MM.1S (cell line): ENCODE measurements at regions not wholly inside any gene's neighbourhood (a gene's known extent, or its start where the extent isn't known, plus 50 kb on each side); places are given as distances from the start of the nearest gene placed in this dataset.

Source experiments
- DNase-seq: peaks from one replicate; pipeline ENCODE4 v3.0.0-alpha.2; 2015
- H2AFZ ChIP-seq: fragments of 300-600 bp; sonication (generic); 2 replicates; pipeline ENCODE4 v1.6.0; 2016; ENCODE audit warnings: antibody characterized with exemption, low read length
- H3F3A ChIP-seq: fragments of 300-600 bp; sonication (generic); 2 replicates; pipeline ENCODE4 v1.6.1; 2016; ENCODE audit warnings: mild to moderate bottlenecking, antibody characterized with exemption, low read length, moderate library complexity, mixed read lengths; ENCODE audit not compliant: insufficient read depth
- H3K27ac ChIP-seq: fragments of 300-600 bp; sonication (generic); 2 replicates; pipeline ENCODE4 v1.5.1; 2016; ENCODE audit warnings: mild to moderate bottlenecking, low read length
- H3K27me3 ChIP-seq: fragments of 300-600 bp; sonication (generic); replicated peaks from 2 replicates; pipeline ENCODE4 v1.6.0; 2016; ENCODE audit warnings: low read length; ENCODE audit not compliant: insufficient read depth
- H3K36me3 ChIP-seq: fragments of 300-600 bp; sonication (generic); replicated peaks from 2 replicates; pipeline ENCODE4 v1.6.1; 2016; ENCODE audit warnings: mild to moderate bottlenecking, low read length, mixed read lengths; ENCODE audit not compliant: insufficient read depth
- H3K4me1 ChIP-seq: fragments of 300-600 bp; sonication (generic); 2 replicates; pipeline ENCODE4 v1.6.1; 2016; ENCODE audit warnings: low read length, mixed read lengths
- H3K4me2 ChIP-seq: fragments of 300-600 bp; sonication (generic); 2 replicates; pipeline ENCODE4 v1.6.0; 2016; ENCODE audit warnings: low read depth, low read length
- H3K4me3 ChIP-seq: fragments of 300-600 bp; sonication (generic); 2 replicates; pipeline ENCODE4 v1.5.1; 2016; ENCODE audit warnings: low read length, mixed read lengths
- H3K79me2 ChIP-seq: fragments of 300-600 bp; sonication (generic); 2 replicates; pipeline ENCODE4 v1.6.1; 2016; ENCODE audit warnings: mixed run types, low read length, mixed read lengths
- H3K9ac ChIP-seq: fragments of 300-600 bp; sonication (generic); 2 replicates; pipeline ENCODE4 v1.6.1; 2016; ENCODE audit warnings: low read length, mixed read lengths
- H3K9me2 ChIP-seq: fragments of 300-600 bp; sonication (generic); replicated peaks from 2 replicates; pipeline ENCODE4 v1.6.1; 2016; ENCODE audit warnings: mild to moderate bottlenecking, low read length, mixed read lengths; ENCODE audit not compliant: insufficient read depth
- H3K9me3 ChIP-seq: fragments of 300-600 bp; sonication (generic); replicated peaks from 2 replicates; pipeline ENCODE4 v1.6.1; 2016; ENCODE audit warnings: mild to moderate bottlenecking, low read length, mixed read lengths; ENCODE audit not compliant: insufficient read depth
- H4K20me1 ChIP-seq: fragments of 300-600 bp; sonication (generic); 2 replicates; pipeline ENCODE4 v1.6.1; 2016; ENCODE audit warnings: mild to moderate bottlenecking, low read length, moderate library complexity, mixed read lengths; ENCODE audit not compliant: insufficient read depth
- EZH2 ChIP-seq: fragments of 300-600 bp; sonication (generic); optimal IDR thresholded peaks from 2 replicates; pipeline ENCODE3; 2017; ENCODE audit warnings: low read depth, mild to moderate bottlenecking, antibody characterized with exemption, low read length, mixed read lengths
- EZH2phosphoT487 ChIP-seq: fragments of 300-600 bp; sonication (generic); IDR thresholded peaks from 2 replicates; pipeline ENCODE4 v1.6.1; 2018; ENCODE audit warnings: antibody characterized with exemption, low read length
- TF ChIP-seq, protein P1 (sequence below): fragments of 300-600 bp; sonication (generic); IDR thresholded peaks from 2 replicates; pipeline ENCODE4 v1.5.1; 2016; ENCODE audit warnings: antibody characterized with exemption, low read length, mixed read lengths

DNA sequence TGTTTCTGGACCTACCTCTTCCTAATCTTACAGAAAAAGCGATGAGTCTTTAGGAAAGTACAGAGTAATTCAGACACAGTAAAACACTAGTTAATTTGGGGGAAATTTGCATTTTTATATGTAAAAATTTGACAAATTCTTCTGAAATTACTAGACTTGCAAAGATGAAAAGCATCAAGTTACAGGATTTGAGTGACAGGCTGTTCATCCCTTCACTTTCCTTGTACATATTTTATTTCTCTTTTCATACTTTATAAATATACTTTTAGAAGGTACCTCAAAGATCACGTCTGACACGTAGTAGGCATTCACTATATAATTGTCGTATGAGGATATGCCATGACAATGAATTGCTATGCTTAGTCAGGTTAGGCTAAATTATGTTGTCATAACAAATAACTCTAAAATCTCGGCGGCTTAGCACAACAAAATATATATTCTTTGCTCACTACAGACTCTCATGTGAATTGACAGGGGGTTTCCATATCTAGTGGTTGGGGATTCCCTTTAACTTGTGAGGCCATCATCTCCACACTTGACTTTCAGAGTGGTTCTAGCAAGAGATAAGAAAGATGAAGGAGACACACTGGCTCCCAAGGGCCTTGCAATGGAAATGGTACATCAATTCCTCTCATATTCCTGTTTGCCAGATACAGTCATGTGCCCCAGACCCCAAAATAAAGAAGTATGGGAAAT lies 154.1 kb upstream of the TUT7 start:
- Histone ChIP-seq H2AFZ (no peak overlapping the region), H3K36me3 (no peaks in the 10 kb centered on the region), H3K4me3 (no peak overlapping the region), H3K9me3 (no peaks in the 10 kb centered on the region), H3K9me2 (no peaks in the 10 kb centered on the region), H3K27ac (no peak overlapping the region), H4K20me1 (no peaks in the 10 kb centered on the region), H3K27me3 (no peaks in the 10 kb centered on the region), H3K4me2 (no peak overlapping the region), H3K79me2 (no peaks in the 10 kb centered on the region), H3F3A (no peaks in the 10 kb centered on the region), H3K4me1 (no peaks in the 10 kb centered on the region), H3K9ac (no peak overlapping the region)
- no peak for TF ChIP-seq EZH2
- TF ChIP-seq, protein P1, sequence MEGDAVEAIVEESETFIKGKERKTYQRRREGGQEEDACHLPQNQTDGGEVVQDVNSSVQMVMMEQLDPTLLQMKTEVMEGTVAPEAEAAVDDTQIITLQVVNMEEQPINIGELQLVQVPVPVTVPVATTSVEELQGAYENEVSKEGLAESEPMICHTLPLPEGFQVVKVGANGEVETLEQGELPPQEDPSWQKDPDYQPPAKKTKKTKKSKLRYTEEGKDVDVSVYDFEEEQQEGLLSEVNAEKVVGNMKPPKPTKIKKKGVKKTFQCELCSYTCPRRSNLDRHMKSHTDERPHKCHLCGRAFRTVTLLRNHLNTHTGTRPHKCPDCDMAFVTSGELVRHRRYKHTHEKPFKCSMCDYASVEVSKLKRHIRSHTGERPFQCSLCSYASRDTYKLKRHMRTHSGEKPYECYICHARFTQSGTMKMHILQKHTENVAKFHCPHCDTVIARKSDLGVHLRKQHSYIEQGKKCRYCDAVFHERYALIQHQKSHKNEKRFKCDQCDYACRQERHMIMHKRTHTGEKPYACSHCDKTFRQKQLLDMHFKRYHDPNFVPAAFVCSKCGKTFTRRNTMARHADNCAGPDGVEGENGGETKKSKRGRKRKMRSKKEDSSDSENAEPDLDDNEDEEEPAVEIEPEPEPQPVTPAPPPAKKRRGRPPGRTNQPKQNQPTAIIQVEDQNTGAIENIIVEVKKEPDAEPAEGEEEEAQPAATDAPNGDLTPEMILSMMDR = no peak
- no peak for TF ChIP-seq EZH2phosphoT487
- no peak for DNase-seq

DNA sequence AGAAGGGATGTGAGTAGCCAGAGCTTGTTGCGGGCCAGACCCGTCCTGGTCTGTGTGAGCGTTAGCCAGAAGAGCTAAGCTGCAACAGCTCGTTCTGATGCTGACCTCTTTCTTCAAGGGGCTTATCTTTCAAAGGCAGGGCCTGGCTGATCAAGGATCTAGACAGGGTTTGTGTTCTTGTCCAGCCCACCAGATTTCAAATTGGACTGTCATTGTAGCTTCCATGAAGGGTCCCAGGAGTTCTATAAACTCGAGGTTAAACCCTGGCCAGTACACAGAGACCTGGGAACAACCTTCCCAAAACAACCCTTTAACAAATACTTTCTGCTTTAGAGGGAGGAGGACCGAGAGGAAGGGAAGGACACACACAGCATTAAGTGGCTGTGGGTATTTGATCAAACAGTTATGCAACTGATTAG lies 153.0 kb upstream of the TUT7 start:
- Histone ChIP-seq H3K4me3 (no peak overlapping the region), H3K79me2 (no peaks in the 10 kb centered on the region), H3K9ac (no peak overlapping the region), H4K20me1 (no peaks in the 10 kb centered on the region), H3K4me1 (no peaks in the 10 kb centered on the region), H3K27me3 (no peaks in the 10 kb centered on the region), H3K9me3 (no peaks in the 10 kb centered on the region), H2AFZ (no peak overlapping the region), H3K9me2 (no peaks in the 10 kb centered on the region), H3K36me3 (no peaks in the 10 kb centered on the region), H3F3A (no peaks in the 10 kb centered on the region), H3K27ac (no peak overlapping the region), H3K4me2 (no peak overlapping the region)
- no peak for DNase-seq
- TF ChIP-seq EZH2 (no peak), EZH2phosphoT487 (no peak)
- TF ChIP-seq, protein P1 = no peak

DNA sequence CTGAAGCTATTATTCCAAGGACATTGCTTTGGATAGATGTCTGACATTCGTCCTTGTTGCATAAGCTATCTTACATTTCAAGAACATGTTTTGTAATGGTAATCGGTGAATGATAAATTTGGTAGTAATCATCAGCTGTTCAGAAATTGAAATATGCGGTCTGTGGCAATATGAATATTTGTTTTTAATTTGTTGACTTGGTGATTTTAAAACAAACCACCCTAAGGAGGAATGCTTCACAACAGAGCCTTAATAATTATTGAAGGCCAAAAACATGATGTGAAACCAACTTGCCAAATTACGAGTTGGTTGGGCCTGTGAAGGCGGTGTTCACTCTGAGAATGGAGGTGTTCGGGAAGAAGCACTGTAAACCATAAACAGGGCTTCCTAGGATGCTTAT lies 149.7 kb upstream of the TUT7 start:
- H2AFZ ChIP-seq = no peak overlapping the region
- H3K36me3 ChIP-seq = no peaks in the 10 kb centered on the region
- no peak overlapping the region for H3K4me3 ChIP-seq
- H3K4me1 ChIP-seq = no peaks in the 10 kb centered on the region
- H3K9me2 ChIP-seq = no peaks in the 10 kb centered on the region
- H3K27ac ChIP-seq = no peak overlapping the region
- no peaks in the 10 kb centered on the region for H4K20me1 ChIP-seq
- no peaks in the 10 kb centered on the region for H3K27me3 ChIP-seq
- H3K79me2 ChIP-seq = no peaks in the 10 kb centered on the region
- H3F3A ChIP-seq = no peaks in the 10 kb centered on the region
- DNase-seq = no peak
- H3K9me3 ChIP-seq = no peaks in the 10 kb centered on the region
- no peak for TF ChIP-seq EZH2phosphoT487
- TF ChIP-seq EZH2 = no peak
- TF ChIP-seq, protein P1 = no peak
- H3K9ac ChIP-seq = no peak overlapping the region
- no peak overlapping the region for H3K4me2 ChIP-seq
